HepG2 (cell line): ENCODE measurements at regions not wholly inside any gene's neighbourhood (a gene's known extent, or its start where the extent isn't known, plus 50 kb on each side); places are given as distances from the start of the nearest gene placed in this dataset.

ENCODE experiments used
- ATAC-seq: fragments of 200-7000 bp; cut with Tn5 transposase; 3 replicates; pipeline ENCODE4 v1.9.1; 2020; ENCODE audit warnings: mild to moderate bottlenecking, moderate library complexity
- BruUV-seq: library from RNA; stranded (reverse); fragments of 400-500 nt; replicated peaks from 2 replicates; lab custom pipeline; 2021; lab: Mats Ljungman, UMichigan
- CTCF ChIA-PET: fragments of 300-600 bp; formaldehyde crosslinking; extraction: SDS; loops from one replicate; lab custom pipeline; 2021; ENCODE audit warnings: low total read pairs, inconsistent platforms, low intra/inter-chr PET ratio; lab: Yijun Ruan, JAX
- POLR2A ChIA-PET: fragments of 350-600 bp; sonication (Branson Sonifier 250); formaldehyde crosslinking; loops from one replicate; lab custom pipeline; 2020; ENCODE audit warnings: antibody characterized with exemption, inconsistent platforms; lab: Yijun Ruan, JAX
- DNase-seq: peaks from one replicate; pipeline ENCODE4 v3.0.0-alpha.2; 2015; ENCODE audit warnings: low spot score
- FAIRE-seq: peaks from 3 replicates; lab custom pipeline; 2011; peaks lifted over from hg19 to GRCh38; lab: Jason Lieb, UNC
- H2AFZ ChIP-seq: one replicate; pipeline ENCODE4 v1.6.1; 2011; ENCODE audit warnings: low read length, inconsistent platforms
- H3K27ac ChIP-seq: fragments of 300-600 bp; 3 replicates; pipeline ENCODE4 v1.8.0; 2011; ENCODE audit warnings: mixed run types, mild to moderate bottlenecking, mixed read lengths, low read length, inconsistent platforms; ENCODE audit not compliant: insufficient read depth; ENCODE audit errors: extremely low read length
- H3K27me3 ChIP-seq, 2 experiments: fragments of 200-600 bp in 1 of 2; 2 replicates in 1 of 2; 3 replicates in 1 of 2; pipeline versions ENCODE4 v1.6.0 to v1.8.0; 2011; ENCODE audit warnings: low read length in 2 of 2, mild to moderate bottlenecking in 2 of 2, moderate library complexity in 2 of 2, inconsistent platforms in 1 of 2; ENCODE audit not compliant: insufficient read depth in 2 of 2, control insufficient read depth in 1 of 2
- H3K36me3 ChIP-seq, 2 experiments: fragments of 200-600 bp in 1 of 2; replicated peaks in 1 of 2; 2 replicates in 1 of 2; 3 replicates in 1 of 2; pipeline versions ENCODE4 v1.5.1 to v1.8.0; 2011; ENCODE audit warnings: low read length in 2 of 2, inconsistent platforms in 1 of 2; ENCODE audit not compliant: insufficient read depth in 2 of 2, control insufficient read depth in 1 of 2
- H3K4me1 ChIP-seq: 2 replicates; pipeline ENCODE4 v1.5.1; 2012; ENCODE audit warnings: low read length, inconsistent platforms; ENCODE audit not compliant: insufficient read depth
- H3K4me2 ChIP-seq: 2 replicates; pipeline ENCODE4 v1.6.0; 2011; ENCODE audit warnings: low read depth, low read length, inconsistent platforms
- H3K4me3 ChIP-seq, 3 experiments: fragments of 200-600 bp in 1 of 3; sonication (generic), shearing (Covaris generic) in 1 of 3; replicated peaks in 1 of 3; 2 replicates each; pipeline ENCODE4 v1.5.1; 2011 to 2016; ENCODE audit warnings: low read length in 3 of 3, inconsistent platforms in 2 of 3, low read depth in 2 of 3, mild to moderate bottlenecking in 2 of 3, control low read depth in 1 of 3, mixed read lengths in 1 of 3; ENCODE audit not compliant: insufficient read depth in 1 of 3
- H3K79me2 ChIP-seq: one replicate; pipeline ENCODE4 v1.6.1; 2011; ENCODE audit warnings: low read length, inconsistent platforms; ENCODE audit not compliant: insufficient read depth
- H3K9ac ChIP-seq: 2 replicates; pipeline ENCODE4 v1.6.0; 2011; ENCODE audit warnings: mild to moderate bottlenecking, low read depth, low read length, inconsistent platforms; ENCODE audit not compliant: insufficient read depth
- H3K9me3 ChIP-seq: 2 replicates; pipeline ENCODE4 v1.5.1; 2012; ENCODE audit warnings: mild to moderate bottlenecking, low read length
- H4K20me1 ChIP-seq: 2 replicates; pipeline ENCODE4 v1.6.0; 2011; ENCODE audit warnings: inconsistent platforms, mild to moderate bottlenecking, low read length, moderate library complexity; ENCODE audit not compliant: insufficient read depth
- ARNT ChIP-seq: fragments of 450-650 bp; IDR thresholded peaks from 2 replicates; pipeline ENCODE4 v1.6.1; 2017
- CSRNP1 ChIP-seq: sonication (generic); formaldehyde crosslinking; IDR thresholded peaks from 2 replicates; pipeline ENCODE4 v1.8.1; 2023; ENCODE audit warnings: mild to moderate bottlenecking, missing genetic modification reagents
- E2F2 ChIP-seq: sonication (generic); formaldehyde crosslinking; IDR thresholded peaks from 2 replicates; pipeline ENCODE4 v1.4.0; 2020; ENCODE audit warnings: missing genetic modification reagents, borderline replicate concordance
- IKZF4 ChIP-seq: sonication (generic); formaldehyde crosslinking; IDR thresholded peaks from 2 replicates; pipeline ENCODE4 v1.5.1; 2020; ENCODE audit warnings: borderline replicate concordance, mild to moderate bottlenecking, low read depth, missing genetic modification reagents; ENCODE audit errors: not compliant biosample characterization
- MBNL3 ChIP-seq: fragments of 250-450 bp; sonication (Bioruptor Pico); conservative IDR thresholded peaks from 2 replicates; pipeline ENCODE4 v1.8.0; 2022; ENCODE audit warnings: mild to moderate bottlenecking, inconsistent platforms
- NFYB ChIP-seq: sonication (generic); formaldehyde crosslinking; IDR thresholded peaks from 2 replicates; pipeline ENCODE4 v1.4.0; 2020; ENCODE audit warnings: missing genetic modification reagents
- TCF12 ChIP-seq, 2 experiments: fragments of 450-650 bp in 1 of 2; sonication (generic) in 1 of 2; formaldehyde crosslinking in 1 of 2; IDR thresholded peaks; 2 replicates each; pipeline versions ENCODE4 v1.6.1 to v1.8.0; 2017 to 2022; ENCODE audit warnings: antibody characterized with exemption in 1 of 2, mild to moderate bottlenecking in 1 of 2, missing genetic modification reagents in 1 of 2, moderate library complexity in 1 of 2
- TRIM24 ChIP-seq: sonication (generic); formaldehyde crosslinking; IDR thresholded peaks from 2 replicates; pipeline ENCODE4 v1.8.0; 2022; ENCODE audit warnings: mild to moderate bottlenecking, missing genetic modification reagents
- UBTF ChIP-seq: sonication (generic); formaldehyde crosslinking; IDR thresholded peaks from 2 replicates; pipeline ENCODE4 v1.4.0; 2020; ENCODE audit warnings: mild to moderate bottlenecking, missing genetic modification reagents
- ZNF605 ChIP-seq: sonication (generic); formaldehyde crosslinking; IDR thresholded peaks from 2 replicates; pipeline ENCODE4 v1.8.0; 2022; ENCODE audit warnings: mild to moderate bottlenecking, missing genetic modification reagents
- ZNF609 ChIP-seq: sonication (generic); formaldehyde crosslinking; IDR thresholded peaks from 2 replicates; pipeline ENCODE4 v1.4.0; 2020; ENCODE audit warnings: mild to moderate bottlenecking, missing genetic modification reagents, borderline replicate concordance
- ZNF839 ChIP-seq: sonication (generic); formaldehyde crosslinking; IDR thresholded peaks from 2 replicates; pipeline ENCODE4 v1.4.0; 2020; ENCODE audit warnings: missing genetic modification reagents, mild to moderate bottlenecking, borderline replicate concordance
- WGBS: methylation state at CpG from one replicate; pipeline ENCODE4 v1.1.6; 2017; ENCODE audit warnings: low lambda C conversion rate; 5-methylcytosine and 5-hydroxymethylcytosine counted together
- in situ Hi-C: cut with HindIII; loops from 2 replicates; pipeline ENCODE4 v1.10.0; 2017; ENCODE audit warnings: low pct_unique_long_range_greater_than_20kb; ENCODE audit not compliant: extremely low pct_ligation_motif_present
- intact Hi-C: fragments of 100-400 bp; cut with micrococcal nuclease; formaldehyde crosslinking; loops from one replicate; pipeline ENCODE4 v1.10.0; 2022; ENCODE audit not compliant: unreplicated experiment
- TF ChIP-seq, protein P1 (sequence below): IDR thresholded peaks from 2 replicates; pipeline ENCODE4 v1.6.1; 2016

GRCh38 chr1:82392946-82393345, 592.2 kb downstream of the ADGRL2 start:
- no peak for DNase-seq
- Histone ChIP-seq H3K27me3 (no peaks in the 10 kb centered on the region), H2AFZ (no peak overlapping the region), H3K4me1 (no peaks in the 10 kb centered on the region), H3K36me3 (no peaks in the 10 kb centered on the region), H3K4me3 (no peak overlapping the region), H3K9me3 (peaks cover 79% of the 10 kb centered on the region), H4K20me1 (no peaks in the 10 kb centered on the region), H3K27ac (no peak overlapping the region), H3K79me2 (no peaks in the 10 kb centered on the region), H3K4me2 (no peak overlapping the region), H3K9ac (no peak overlapping the region)
- intact Hi-C loops: no loop called here
- ChIA-PET CTCF (no interaction called here), POLR2A (no interaction called here)
- no TSS peak for BruUV-seq
- in situ Hi-C loops: no loop called here
- no peak for ATAC-seq
- WGBS: 17% methylated on average over 1 of the region's 1 CpG
- FAIRE-seq: no peak
- TF ChIP-seq IKZF4 (CRISPR knock-in tag) (no peak), MBNL3 (no peak), E2F2 (no peak), ARNT (no peak), CSRNP1 (CRISPR knock-in tag) (no peak), TRIM24 (no peak), ZNF609 (no peak), UBTF (CRISPR knock-in tag) (no peak), ZNF839 (CRISPR knock-in tag) (no peak), ZNF605 (CRISPR knock-in tag) (no peak), NFYB (CRISPR knock-in tag) (no peak), TCF12 (IDR thresholded peaks at IDR 0.05) (no peak), TCF12 (CRISPR knock-in tag; IDR thresholded peaks at IDR 0.05) (no peak)
- TF ChIP-seq, protein P1, sequence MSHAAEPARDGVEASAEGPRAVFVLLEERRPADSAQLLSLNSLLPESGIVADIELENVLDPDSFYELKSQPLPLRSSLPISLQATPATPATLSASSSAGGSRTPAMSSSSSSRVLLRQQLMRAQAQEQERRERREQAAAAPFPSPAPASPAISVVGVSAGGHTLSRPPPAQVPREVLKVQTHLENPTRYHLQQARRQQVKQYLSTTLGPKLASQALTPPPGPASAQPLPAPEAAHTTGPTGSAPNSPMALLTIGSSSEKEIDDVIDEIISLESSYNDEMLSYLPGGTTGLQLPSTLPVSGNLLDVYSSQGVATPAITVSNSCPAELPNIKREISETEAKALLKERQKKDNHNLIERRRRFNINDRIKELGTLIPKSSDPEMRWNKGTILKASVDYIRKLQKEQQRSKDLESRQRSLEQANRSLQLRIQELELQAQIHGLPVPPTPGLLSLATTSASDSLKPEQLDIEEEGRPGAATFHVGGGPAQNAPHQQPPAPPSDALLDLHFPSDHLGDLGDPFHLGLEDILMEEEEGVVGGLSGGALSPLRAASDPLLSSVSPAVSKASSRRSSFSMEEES (CRISPR knock-in tag): no peak
